Rectal smooth muscle tissue (tissue), 1 donor: ENCODE measurements at regions not wholly inside any gene's neighbourhood (a gene's known extent, or its start where the extent isn't known, plus 50 kb on each side); places are given as distances from the start of the nearest gene placed in this dataset.
"Not testable (repeated sequence)": the region's sequence is repeated elsewhere in the genome, so short reads cannot be mapped to it uniquely, and the experiment has no call there.

Experiments used
- H3K27ac ChIP-seq: one replicate; pipeline ENCODE4 v1.7.0; 2013; ENCODE audit warnings: low read depth, low read length, inconsistent platforms
- H3K27me3 ChIP-seq: one replicate; pipeline ENCODE4 v1.7.0; 2013; ENCODE audit warnings: low read length; ENCODE audit not compliant: control insufficient read depth, insufficient read depth
- H3K36me3 ChIP-seq: one replicate; pipeline ENCODE4 v1.7.0; 2013; ENCODE audit warnings: low read length; ENCODE audit not compliant: control insufficient read depth, insufficient read depth
- H3K4me1 ChIP-seq: one replicate; pipeline ENCODE4 v1.7.0; 2013; ENCODE audit warnings: low read length; ENCODE audit not compliant: control insufficient read depth, insufficient read depth
- H3K4me3 ChIP-seq: one replicate; pipeline ENCODE4 v1.7.0; 2013; ENCODE audit warnings: low read length
- H3K9ac ChIP-seq: one replicate; pipeline ENCODE4 v1.7.0; 2013; ENCODE audit warnings: low read length

- no peaks in the 10 kb centered on the region for H3K36me3 ChIP-seq
- no peak overlapping the region for H3K9ac ChIP-seq
- no peaks in the 10 kb centered on the region for H3K27me3 ChIP-seq
- no peak overlapping the region for H3K4me3 ChIP-seq
- peaks cover 3% of the 10 kb centered on the region for H3K4me1 ChIP-seq
- H3K27ac ChIP-seq, result no peak overlapping the region
These were observed 194.9 kb downstream of the DUSP6 start for GRCh38 chr12:89157413-89157812.

- no peaks in the 10 kb centered on the region for H3K4me1 ChIP-seq
- no peaks in the 10 kb centered on the region for H3K36me3 ChIP-seq
- H3K27ac ChIP-seq, result no peak overlapping the region
These were observed 195.4 kb downstream of the DUSP6 start for GRCh38 chr12:89156862-89157262.

GRCh38 chr12:89156340-89156739 is 196.0 kb downstream of the DUSP6 start:
- no peak overlapping the region for H3K9ac ChIP-seq
- H3K27ac ChIP-seq, result no peak overlapping the region
- no peaks in the 10 kb centered on the region for H3K36me3 ChIP-seq
- H3K4me3 ChIP-seq, result no peak overlapping the region
- H3K27me3 ChIP-seq, result no peaks in the 10 kb centered on the region
- no peaks in the 10 kb centered on the region for H3K4me1 ChIP-seq

More at GRCh38 chr12:89156862-89157262, 195.4 kb downstream of the DUSP6 start:
- H3K9ac ChIP-seq, result no peak overlapping the region
- H3K27me3 ChIP-seq, result no peaks in the 10 kb centered on the region
- H3K4me3 ChIP-seq, result no peak overlapping the region

- Histone ChIP-seq H3K27me3 (no peaks in the 10 kb centered on the region), H3K36me3 (no peaks in the 10 kb centered on the region), H3K4me3 (no peak overlapping the region), H3K9ac (no peak overlapping the region), H3K27ac (no peak overlapping the region), H3K4me1 (no peaks in the 10 kb centered on the region)
These were observed 196.5 kb downstream of the DUSP6 start for GRCh38 chr12:89155826-89156225.

GRCh38 chr12:89154743-89155499 is 197.4 kb downstream of the DUSP6 start:
- Histone ChIP-seq H3K4me1 (no peaks in the 10 kb centered on the region), H3K27ac (no peak overlapping the region), H3K9ac (no peak overlapping the region)

GRCh38 chr12:89153341-89153740 is 199.0 kb downstream of the DUSP6 start:
- no peaks in the 10 kb centered on the region for H3K36me3 ChIP-seq
- no peak overlapping the region for H3K9ac ChIP-seq

More at GRCh38 chr12:89154743-89155499, 197.4 kb downstream of the DUSP6 start:
- Histone ChIP-seq H3K36me3 (no peaks in the 10 kb centered on the region), H3K27me3 (no peaks in the 10 kb centered on the region), H3K4me3 (no peak overlapping the region)

GRCh38 chr12:89151536-89151935 is 200.8 kb downstream of the DUSP6 start:
- no peak overlapping the region for H3K9ac ChIP-seq
- H3K27ac ChIP-seq, result no peak overlapping the region
- no peaks in the 10 kb centered on the region for H3K36me3 ChIP-seq
- no peaks in the 10 kb centered on the region for H3K4me1 ChIP-seq
- H3K4me3 ChIP-seq, result no peak overlapping the region
- no peaks in the 10 kb centered on the region for H3K27me3 ChIP-seq

More at GRCh38 chr12:89153341-89153740, 199.0 kb downstream of the DUSP6 start:
- H3K27ac ChIP-seq, result no peak overlapping the region
- no peak overlapping the region for H3K4me3 ChIP-seq
- no peaks in the 10 kb centered on the region for H3K4me1 ChIP-seq
- no peaks in the 10 kb centered on the region for H3K27me3 ChIP-seq

GRCh38 chr12:89150789-89151188 is 201.5 kb downstream of the DUSP6 start:
- H3K27me3 ChIP-seq, H3K9ac ChIP-seq, H3K4me3 ChIP-seq, H3K27ac ChIP-seq, H3K4me1 ChIP-seq, H3K36me3 ChIP-seq: not testable (repeated sequence)

GRCh38 chr12:89140602-89141238 is 211.6 kb downstream of the DUSP6 start:
- Histone ChIP-seq H3K36me3 (no peaks in the 10 kb centered on the region), H3K4me1 (no peaks in the 10 kb centered on the region), H3K4me3 (no peak overlapping the region), H3K9ac (no peak overlapping the region), H3K27me3 (no peaks in the 10 kb centered on the region), H3K27ac (no peak overlapping the region)

- H3K9ac ChIP-seq, result no peak overlapping the region
- H3K27ac ChIP-seq, result no peak overlapping the region
- H3K36me3 ChIP-seq, result no peaks in the 10 kb centered on the region
- H3K4me1 ChIP-seq, result no peaks in the 10 kb centered on the region
- no peak overlapping the region for H3K4me3 ChIP-seq
- no peaks in the 10 kb centered on the region for H3K27me3 ChIP-seq
These were observed 212.2 kb downstream of the DUSP6 start for GRCh38 chr12:89140141-89140540.

GRCh38 chr12:89139390-89139789 is 212.9 kb downstream of the DUSP6 start:
- H3K36me3 ChIP-seq, result no peaks in the 10 kb centered on the region
- H3K27me3 ChIP-seq, result no peaks in the 10 kb centered on the region
- H3K9ac ChIP-seq, result no peak overlapping the region
- no peak overlapping the region for H3K27ac ChIP-seq
- H3K4me3 ChIP-seq, result no peak overlapping the region
- no peaks in the 10 kb centered on the region for H3K4me1 ChIP-seq

- Histone ChIP-seq H3K4me1 (no peaks in the 10 kb centered on the region), H3K27ac (no peak overlapping the region), H3K36me3 (no peaks in the 10 kb centered on the region), H3K27me3 (no peaks in the 10 kb centered on the region), H3K9ac (no peak overlapping the region), H3K4me3 (no peak overlapping the region)
These were observed 214.1 kb downstream of the DUSP6 start for GRCh38 chr12:89138048-89138852.
